Astrocyte (in vitro differentiated cells and primary cell): ENCODE measurements at regions not wholly inside any gene's neighbourhood (a gene's known extent, or its start where the extent isn't known, plus 50 kb on each side); places are given as distances from the start of the nearest gene placed in this dataset.

ENCODE experiments used
- EZH2 ChIP-seq: IDR thresholded peaks from 2 replicates; pipeline ENCODE4 v1.6.1; 2012; ENCODE audit warnings: mild to moderate bottlenecking, low read length, inconsistent platforms; ENCODE audit not compliant: insufficient read depth
- TF ChIP-seq, protein P1 (sequence below): IDR thresholded peaks from 2 replicates; pipeline ENCODE4 v1.5.1; 2011; ENCODE audit warnings: low read depth, mild to moderate bottlenecking, inconsistent platforms, low read length, moderate library complexity; ENCODE audit not compliant: insufficient read depth

DNA sequence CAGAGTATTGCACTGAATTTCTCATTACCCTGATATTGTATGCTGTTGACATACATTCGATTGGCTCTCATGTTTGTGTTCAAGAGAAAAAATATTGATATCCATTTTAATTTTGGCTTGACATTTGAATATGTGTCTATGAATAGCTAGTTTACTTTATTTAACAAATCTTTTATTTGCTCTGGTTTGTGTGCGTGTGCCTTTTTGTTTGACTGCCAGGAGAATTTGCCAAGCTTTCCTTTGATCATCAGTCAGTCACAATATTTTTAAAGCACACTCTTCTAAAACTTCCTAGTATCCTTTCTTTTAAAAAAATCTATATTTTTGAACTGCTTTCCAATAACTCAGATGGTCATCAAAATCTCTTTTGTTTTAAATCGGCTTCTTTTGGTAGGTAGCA, 179.3 kb upstream of the FLRT2 start:
- TF ChIP-seq, protein P1, sequence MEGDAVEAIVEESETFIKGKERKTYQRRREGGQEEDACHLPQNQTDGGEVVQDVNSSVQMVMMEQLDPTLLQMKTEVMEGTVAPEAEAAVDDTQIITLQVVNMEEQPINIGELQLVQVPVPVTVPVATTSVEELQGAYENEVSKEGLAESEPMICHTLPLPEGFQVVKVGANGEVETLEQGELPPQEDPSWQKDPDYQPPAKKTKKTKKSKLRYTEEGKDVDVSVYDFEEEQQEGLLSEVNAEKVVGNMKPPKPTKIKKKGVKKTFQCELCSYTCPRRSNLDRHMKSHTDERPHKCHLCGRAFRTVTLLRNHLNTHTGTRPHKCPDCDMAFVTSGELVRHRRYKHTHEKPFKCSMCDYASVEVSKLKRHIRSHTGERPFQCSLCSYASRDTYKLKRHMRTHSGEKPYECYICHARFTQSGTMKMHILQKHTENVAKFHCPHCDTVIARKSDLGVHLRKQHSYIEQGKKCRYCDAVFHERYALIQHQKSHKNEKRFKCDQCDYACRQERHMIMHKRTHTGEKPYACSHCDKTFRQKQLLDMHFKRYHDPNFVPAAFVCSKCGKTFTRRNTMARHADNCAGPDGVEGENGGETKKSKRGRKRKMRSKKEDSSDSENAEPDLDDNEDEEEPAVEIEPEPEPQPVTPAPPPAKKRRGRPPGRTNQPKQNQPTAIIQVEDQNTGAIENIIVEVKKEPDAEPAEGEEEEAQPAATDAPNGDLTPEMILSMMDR: no peak
- TF ChIP-seq EZH2: no peak
